HG03571 (cell line): ENCODE measurements at regions not wholly inside any gene's neighbourhood (a gene's known extent, or its start where the extent isn't known, plus 50 kb on each side); places are given as distances from the start of the nearest gene placed in this dataset.

Experiments
- ATAC-seq: cut with Tn5 transposase; IDR thresholded peaks from one replicate; pipeline ENCODE4 v1.9.1; 2021; ENCODE audit not compliant: unreplicated experiment

DNA sequence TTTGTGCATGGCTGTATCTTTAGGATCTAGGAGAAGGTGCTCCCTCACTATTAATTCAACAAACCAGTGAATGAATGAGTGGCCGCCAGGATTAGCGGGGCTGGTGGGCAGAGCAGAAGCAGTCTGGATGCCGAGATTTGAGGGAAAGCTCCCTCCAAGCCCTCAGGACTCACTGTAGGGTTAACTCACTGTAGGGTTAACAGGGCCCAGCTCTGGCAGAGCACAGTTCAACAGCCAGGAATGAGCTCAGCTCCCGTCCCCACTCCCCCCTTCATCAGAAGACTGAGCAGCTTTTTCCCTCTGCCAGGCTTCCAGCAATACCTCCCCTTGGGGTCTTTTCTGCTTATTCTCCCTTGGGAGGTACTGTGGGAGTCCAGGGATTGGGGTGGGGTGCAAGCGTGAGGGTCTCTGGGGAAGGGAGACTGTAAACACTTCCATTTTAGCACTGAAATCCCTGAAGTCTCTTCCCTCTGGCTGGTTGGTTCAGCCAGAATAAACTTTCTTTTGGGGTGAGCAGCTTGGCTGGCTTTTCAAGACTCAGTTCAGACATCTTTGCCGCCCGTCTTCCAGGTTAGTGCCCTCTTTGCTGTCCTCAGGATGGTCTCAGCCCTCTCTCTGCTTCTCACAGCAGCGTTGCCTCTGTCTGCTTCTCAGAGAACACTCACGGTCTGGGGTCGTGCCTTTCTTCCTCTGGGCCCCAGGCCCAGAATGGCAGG is 53.7 kb upstream of the WSB1 start:
- ATAC-seq: no peak

DNA sequence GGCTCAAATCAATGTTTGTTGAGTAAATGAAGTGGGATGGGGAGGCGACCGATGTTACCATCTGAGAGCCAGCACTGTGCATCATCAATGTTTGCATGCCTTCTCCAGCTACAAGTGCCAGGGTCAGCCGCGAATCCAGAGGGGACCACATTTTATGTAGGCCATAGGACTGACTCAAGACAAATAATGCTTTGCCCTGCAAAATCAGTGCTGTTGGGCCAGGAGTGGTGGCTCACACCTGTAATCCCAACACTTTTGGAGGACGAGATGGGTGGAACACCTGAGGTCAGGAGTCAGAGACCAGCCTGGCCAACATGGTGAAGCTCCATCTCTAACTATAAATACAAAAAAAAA is 53.1 kb upstream of the WSB1 start:
- no peak for ATAC-seq

DNA sequence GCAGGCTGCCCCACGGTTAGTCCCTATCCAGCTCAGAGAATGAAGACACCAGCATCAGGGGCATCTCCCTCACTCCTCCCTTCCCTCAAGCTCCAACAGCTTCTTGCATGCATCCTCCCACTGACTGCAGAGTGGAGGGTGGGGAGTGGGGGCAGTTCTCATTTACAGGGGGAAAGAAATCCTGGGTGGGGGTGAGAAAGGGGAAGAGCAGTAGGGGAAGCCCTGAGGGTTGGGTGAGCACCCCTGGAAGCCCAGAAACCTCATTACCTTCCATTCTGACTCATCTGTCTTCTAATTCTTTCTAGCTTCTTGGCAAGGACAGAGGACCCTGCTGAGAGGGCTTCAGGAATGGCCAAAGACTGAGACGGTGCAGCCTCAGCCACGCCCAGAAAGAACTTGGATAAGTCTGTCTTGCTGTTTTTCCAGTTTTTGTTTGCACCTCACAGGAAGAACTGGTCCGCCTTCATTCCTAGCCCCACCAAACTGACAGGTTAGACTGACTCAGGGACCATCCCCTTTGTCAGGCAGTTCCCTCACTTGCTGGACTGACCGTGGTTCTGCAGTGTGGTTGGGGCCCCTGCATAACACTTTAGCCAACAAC is 52.5 kb upstream of the WSB1 start:
- ATAC-seq: no peak

DNA sequence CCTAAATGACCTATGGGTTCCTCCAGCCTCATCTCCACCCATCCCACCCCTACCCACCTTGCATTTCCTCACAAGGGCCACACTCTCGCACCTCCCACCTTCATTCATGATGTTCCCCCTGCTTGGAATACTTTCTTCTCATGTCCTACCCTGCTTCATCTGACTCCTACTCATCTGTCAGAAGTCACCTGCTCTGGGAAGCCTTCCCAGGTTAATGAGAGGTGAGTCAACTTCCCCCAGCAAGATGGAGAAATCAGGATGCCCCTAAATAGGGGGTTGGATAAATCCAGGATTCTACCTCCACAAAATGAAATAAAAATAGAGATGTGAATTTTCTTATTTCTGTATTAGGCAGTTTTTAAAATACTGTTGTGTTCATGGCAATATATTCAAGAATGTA is 51.0 kb upstream of the WSB1 start:
- no peak for ATAC-seq

- ATAC-seq: no peak
These were observed 49.9 kb upstream of the WSB1 start for GRCh38 chr17:27244011-27244410.
